ENCODE measurements at regions not wholly inside any gene's neighbourhood (a gene's known extent, or its start where the extent isn't known, plus 50 kb on each side); places are given as distances from the start of the nearest gene placed in this dataset.

DNA sequence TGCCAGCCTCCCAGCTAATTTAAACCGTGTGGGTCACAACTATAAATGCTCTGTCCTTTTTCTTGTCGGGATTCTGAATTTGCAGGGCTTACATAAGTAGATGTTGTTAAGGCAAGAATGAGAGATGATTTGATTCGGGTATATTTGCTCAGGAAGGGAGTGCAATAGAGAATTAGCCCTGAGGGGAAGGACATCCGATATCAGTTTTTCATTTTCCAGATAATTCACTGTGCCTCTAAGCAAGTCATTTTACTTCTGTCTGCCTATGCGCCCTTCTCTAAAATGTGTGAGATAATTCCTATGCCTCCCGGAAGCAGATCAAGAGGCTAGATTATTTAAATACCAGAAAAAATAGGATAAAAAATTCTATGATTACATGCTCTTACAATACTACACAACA lies 300.5 kb downstream of the RMST start:
- H3K4me2 ChIP-seq (ENCODE audit: low read length) = no peak overlapping the region
- no peak overlapping the region for H3K27ac ChIP-seq (ENCODE audit: low read length)
- no peaks in the 10 kb centered on the region for H3K9me2 ChIP-seq (ENCODE audit: insufficient read depth, low read length)
- no peak overlapping the region for H3K4me3 ChIP-seq (ENCODE audit: low read length)
- no peak for TF ChIP-seq EP300 (conservative IDR thresholded peaks at IDR 0.05; ENCODE audit: poor library complexity, severe bottlenecking)
- TF ChIP-seq SMC3 (conservative IDR thresholded peaks at IDR 0.05; ENCODE audit: poor library complexity) = no peak
- TF ChIP-seq TAF1 (IDR thresholded peaks at IDR 0.05; ENCODE audit: low read depth) = no peak
- TF ChIP-seq MXI1 (conservative IDR thresholded peaks at IDR 0.05; ENCODE audit: poor library complexity, severe bottlenecking) = no peak
- TF ChIP-seq, protein P1, sequence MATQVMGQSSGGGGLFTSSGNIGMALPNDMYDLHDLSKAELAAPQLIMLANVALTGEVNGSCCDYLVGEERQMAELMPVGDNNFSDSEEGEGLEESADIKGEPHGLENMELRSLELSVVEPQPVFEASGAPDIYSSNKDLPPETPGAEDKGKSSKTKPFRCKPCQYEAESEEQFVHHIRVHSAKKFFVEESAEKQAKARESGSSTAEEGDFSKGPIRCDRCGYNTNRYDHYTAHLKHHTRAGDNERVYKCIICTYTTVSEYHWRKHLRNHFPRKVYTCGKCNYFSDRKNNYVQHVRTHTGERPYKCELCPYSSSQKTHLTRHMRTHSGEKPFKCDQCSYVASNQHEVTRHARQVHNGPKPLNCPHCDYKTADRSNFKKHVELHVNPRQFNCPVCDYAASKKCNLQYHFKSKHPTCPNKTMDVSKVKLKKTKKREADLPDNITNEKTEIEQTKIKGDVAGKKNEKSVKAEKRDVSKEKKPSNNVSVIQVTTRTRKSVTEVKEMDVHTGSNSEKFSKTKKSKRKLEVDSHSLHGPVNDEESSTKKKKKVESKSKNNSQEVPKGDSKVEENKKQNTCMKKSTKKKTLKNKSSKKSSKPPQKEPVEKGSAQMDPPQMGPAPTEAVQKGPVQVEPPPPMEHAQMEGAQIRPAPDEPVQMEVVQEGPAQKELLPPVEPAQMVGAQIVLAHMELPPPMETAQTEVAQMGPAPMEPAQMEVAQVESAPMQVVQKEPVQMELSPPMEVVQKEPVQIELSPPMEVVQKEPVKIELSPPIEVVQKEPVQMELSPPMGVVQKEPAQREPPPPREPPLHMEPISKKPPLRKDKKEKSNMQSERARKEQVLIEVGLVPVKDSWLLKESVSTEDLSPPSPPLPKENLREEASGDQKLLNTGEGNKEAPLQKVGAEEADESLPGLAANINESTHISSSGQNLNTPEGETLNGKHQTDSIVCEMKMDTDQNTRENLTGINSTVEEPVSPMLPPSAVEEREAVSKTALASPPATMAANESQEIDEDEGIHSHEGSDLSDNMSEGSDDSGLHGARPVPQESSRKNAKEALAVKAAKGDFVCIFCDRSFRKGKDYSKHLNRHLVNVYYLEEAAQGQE (IDR thresholded peaks at IDR 0.05; ENCODE audit: borderline replicate concordance) = no peak
- TF ChIP-seq RAD21 (conservative IDR thresholded peaks at IDR 0.05) = no peak
- no peak for TF ChIP-seq EZH2 (IDR thresholded peaks at IDR 0.05; ENCODE audit: borderline replicate concordance, insufficient read depth, low read length, poor library complexity, severe bottlenecking)
- TF ChIP-seq, protein P2, sequence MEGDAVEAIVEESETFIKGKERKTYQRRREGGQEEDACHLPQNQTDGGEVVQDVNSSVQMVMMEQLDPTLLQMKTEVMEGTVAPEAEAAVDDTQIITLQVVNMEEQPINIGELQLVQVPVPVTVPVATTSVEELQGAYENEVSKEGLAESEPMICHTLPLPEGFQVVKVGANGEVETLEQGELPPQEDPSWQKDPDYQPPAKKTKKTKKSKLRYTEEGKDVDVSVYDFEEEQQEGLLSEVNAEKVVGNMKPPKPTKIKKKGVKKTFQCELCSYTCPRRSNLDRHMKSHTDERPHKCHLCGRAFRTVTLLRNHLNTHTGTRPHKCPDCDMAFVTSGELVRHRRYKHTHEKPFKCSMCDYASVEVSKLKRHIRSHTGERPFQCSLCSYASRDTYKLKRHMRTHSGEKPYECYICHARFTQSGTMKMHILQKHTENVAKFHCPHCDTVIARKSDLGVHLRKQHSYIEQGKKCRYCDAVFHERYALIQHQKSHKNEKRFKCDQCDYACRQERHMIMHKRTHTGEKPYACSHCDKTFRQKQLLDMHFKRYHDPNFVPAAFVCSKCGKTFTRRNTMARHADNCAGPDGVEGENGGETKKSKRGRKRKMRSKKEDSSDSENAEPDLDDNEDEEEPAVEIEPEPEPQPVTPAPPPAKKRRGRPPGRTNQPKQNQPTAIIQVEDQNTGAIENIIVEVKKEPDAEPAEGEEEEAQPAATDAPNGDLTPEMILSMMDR (IDR thresholded peaks at IDR 0.05; ENCODE audit: poor library complexity, severe bottlenecking) = no peak
- no peak for TF ChIP-seq POLR2AphosphoS5 (IDR thresholded peaks at IDR 0.05)
- H3K27me3 ChIP-seq (ENCODE audit: insufficient read depth, low read depth, low read length) = no peaks in the 10 kb centered on the region
- H3K9me3 ChIP-seq (ENCODE audit: low read length) = no peaks in the 10 kb centered on the region
- no peaks in the 10 kb centered on the region for H4K20me1 ChIP-seq (ENCODE audit: insufficient read depth)
- H2AFZ ChIP-seq (ENCODE audit: low read depth, low read length) = no peak overlapping the region
- no peaks in the 10 kb centered on the region for H3K79me2 ChIP-seq (replicated peaks; ENCODE audit: insufficient read depth, low read length)
- H3F3A ChIP-seq (ENCODE audit: insufficient read depth, low read length, poor library complexity, severe bottlenecking) = no peaks in the 10 kb centered on the region
- no peak overlapping the region for H3K9ac ChIP-seq (ENCODE audit: low read length)
- H3K36me3 ChIP-seq (ENCODE audit: insufficient read depth, low read length) = no peaks in the 10 kb centered on the region

DNA sequence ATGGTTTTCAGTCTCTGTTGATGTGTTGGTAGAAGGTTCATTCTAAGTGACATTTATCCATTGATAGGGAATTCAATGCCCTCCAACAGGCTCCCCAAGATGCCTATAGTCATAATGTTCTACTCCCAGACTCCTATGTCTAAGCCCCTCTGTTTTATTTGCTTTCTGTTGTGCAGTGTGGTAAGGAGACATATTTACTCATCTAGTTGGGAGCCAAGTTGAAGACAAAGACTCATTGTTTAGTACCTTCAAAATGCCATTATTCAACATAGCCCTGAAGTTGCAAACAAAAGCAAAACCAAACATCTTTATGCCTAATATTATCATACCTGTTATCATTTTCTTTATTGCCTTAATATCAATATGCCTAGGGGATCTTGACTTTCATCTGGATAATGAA lies 302.1 kb downstream of the RMST start:
- TF ChIP-seq RAD21 (conservative IDR thresholded peaks at IDR 0.05) (no peak), EZH2 (IDR thresholded peaks at IDR 0.05; ENCODE audit: borderline replicate concordance, insufficient read depth, low read length, poor library complexity, severe bottlenecking) (no peak)
- H3K36me3 ChIP-seq (ENCODE audit: insufficient read depth, low read length) = no peaks in the 10 kb centered on the region
- H3K4me3 ChIP-seq (ENCODE audit: low read length) = no peak overlapping the region
- no peaks in the 10 kb centered on the region for H3K27me3 ChIP-seq (ENCODE audit: insufficient read depth, low read depth, low read length)
- no peaks in the 10 kb centered on the region for H3K79me2 ChIP-seq (replicated peaks; ENCODE audit: insufficient read depth, low read length)
- H3K4me2 ChIP-seq (ENCODE audit: low read length) = no peak overlapping the region
- no peak overlapping the region for H2AFZ ChIP-seq (ENCODE audit: low read depth, low read length)
- no peak overlapping the region for H3K27ac ChIP-seq (ENCODE audit: low read length)
- no peaks in the 10 kb centered on the region for H3K9me2 ChIP-seq (ENCODE audit: insufficient read depth, low read length)
- no peaks in the 10 kb centered on the region for H3F3A ChIP-seq (ENCODE audit: insufficient read depth, low read length, poor library complexity, severe bottlenecking)
- H4K20me1 ChIP-seq (ENCODE audit: insufficient read depth) = no peaks in the 10 kb centered on the region
- H3K9me3 ChIP-seq (ENCODE audit: low read length) = no peaks in the 10 kb centered on the region
- no peak overlapping the region for H3K9ac ChIP-seq (ENCODE audit: low read length)

DNA sequence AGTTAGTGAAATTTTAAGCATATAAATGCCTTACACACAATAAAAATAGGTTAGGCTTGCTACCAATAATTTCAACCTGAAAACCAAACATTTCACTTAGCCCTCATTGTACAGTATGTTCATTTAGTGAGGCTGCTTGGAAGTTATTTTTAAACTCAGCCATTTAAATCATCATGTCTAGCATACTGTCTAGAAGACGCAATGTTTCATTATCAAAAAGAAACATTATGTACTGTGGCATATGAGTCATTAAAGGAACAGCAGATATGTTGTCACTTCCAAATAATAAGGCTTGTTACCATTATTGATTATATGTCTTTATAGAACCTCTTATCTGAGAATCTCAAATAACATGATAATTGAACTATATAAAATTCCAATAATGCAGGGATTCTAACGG lies 304.7 kb downstream of the RMST start:
- Histone ChIP-seq H3K9ac (ENCODE audit: low read length) (no peak overlapping the region), H3K9me3 (ENCODE audit: low read length) (no peaks in the 10 kb centered on the region), H3K4me3 (ENCODE audit: low read length) (no peak overlapping the region), H3K9me2 (ENCODE audit: insufficient read depth, low read length) (no peaks in the 10 kb centered on the region), H3K4me2 (ENCODE audit: low read length) (no peak overlapping the region), H3K27ac (ENCODE audit: low read length) (no peak overlapping the region), H3K36me3 (ENCODE audit: insufficient read depth, low read length) (no peaks in the 10 kb centered on the region), H4K20me1 (ENCODE audit: insufficient read depth) (no peaks in the 10 kb centered on the region), H3K27me3 (ENCODE audit: insufficient read depth, low read depth, low read length) (no peaks in the 10 kb centered on the region), H2AFZ (ENCODE audit: low read depth, low read length) (no peak overlapping the region), H3K79me2 (replicated peaks; ENCODE audit: insufficient read depth, low read length) (no peaks in the 10 kb centered on the region), H3F3A (ENCODE audit: insufficient read depth, low read length, poor library complexity, severe bottlenecking) (no peaks in the 10 kb centered on the region)
- TF ChIP-seq, protein P2 (IDR thresholded peaks at IDR 0.05; ENCODE audit: poor library complexity, severe bottlenecking) = no peak
- TF ChIP-seq TAF1 (IDR thresholded peaks at IDR 0.05; ENCODE audit: low read depth) (no peak), SMC3 (conservative IDR thresholded peaks at IDR 0.05; ENCODE audit: poor library complexity) (no peak), MXI1 (conservative IDR thresholded peaks at IDR 0.05; ENCODE audit: poor library complexity, severe bottlenecking) (no peak), EP300 (conservative IDR thresholded peaks at IDR 0.05; ENCODE audit: poor library complexity, severe bottlenecking) (no peak), RAD21 (conservative IDR thresholded peaks at IDR 0.05) (no peak)
- TF ChIP-seq, protein P1 (IDR thresholded peaks at IDR 0.05; ENCODE audit: borderline replicate concordance) = no peak

Measured in neural cell (in vitro differentiated cells).